ENCODE measurements at regions not wholly inside any gene's neighbourhood (a gene's known extent, or its start where the extent isn't known, plus 50 kb on each side); places are given as distances from the start of the nearest gene placed in this dataset.

DNA sequence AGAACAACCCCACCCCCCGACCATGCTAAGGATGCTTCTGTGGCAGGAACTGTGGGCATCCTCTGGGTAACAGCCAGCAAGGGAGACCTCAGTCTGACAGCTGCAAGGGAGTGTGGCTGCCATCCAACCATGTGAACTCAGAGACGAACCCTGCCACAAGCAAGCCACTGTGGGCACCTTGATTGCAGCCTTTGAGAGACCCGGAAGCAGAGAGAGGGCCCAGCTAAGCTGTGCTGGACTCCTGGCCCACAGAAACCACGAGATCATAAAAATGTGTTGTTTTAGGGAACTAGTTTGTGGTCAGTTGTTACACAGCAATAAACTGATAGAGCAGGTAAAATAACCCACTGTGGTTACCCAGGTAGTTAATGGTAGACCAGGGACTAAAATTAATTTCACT is 414.6 kb downstream of the CDH26 start:
- Histone ChIP-seq H3K23ac (ENCODE audit: low read depth, low read length) (no peak overlapping the region), H3K9me3 (ENCODE audit: control insufficient read depth, insufficient read depth, low read length) (no peaks in the 10 kb centered on the region; the same call in 1 of the 2 replicates), H3K4me1 (ENCODE audit: control insufficient read depth, insufficient read depth, low read length) (no peaks in the 10 kb centered on the region), H2BK120ac (ENCODE audit: low read depth, low read length) (no peak overlapping the region), H4K91ac (ENCODE audit: insufficient read depth, low read depth, low read length) (no peak overlapping the region), H3K4ac (ENCODE audit: low read depth, low read length) (no peak overlapping the region), H3K27ac (ENCODE audit: insufficient read depth, low read length) (no peak overlapping the region), H3K36me3 (ENCODE audit: control insufficient read depth, insufficient read depth, low read length) (no peaks in the 10 kb centered on the region), H3K4me2 (ENCODE audit: low read depth, low read length) (no peak overlapping the region), H3K27me3 (ENCODE audit: control insufficient read depth, insufficient read depth, low read length) (no peaks in the 10 kb centered on the region), H4K20me1 (ENCODE audit: insufficient read depth, low read length) (no peaks in the 10 kb centered on the region), H4K5ac (ENCODE audit: low read depth, low read length) (no peak overlapping the region), H2AK5ac (ENCODE audit: low read depth, low read length) (no peak overlapping the region), H2BK15ac (ENCODE audit: low read depth, low read length) (no peak overlapping the region), H3K9me1 (ENCODE audit: insufficient read depth, low read length) (no peaks in the 10 kb centered on the region), H3K4me3 (ENCODE audit: insufficient read depth, low read depth, low read length) (no peak overlapping the region), H2AFZ (replicated peaks; ENCODE audit: low read length, poor library complexity) (no peak overlapping the region), H2BK20ac (ENCODE audit: low read depth, low read length) (no peak overlapping the region), H3K56ac (ENCODE audit: extremely low read depth, insufficient read depth, low read length) (no peak overlapping the region), H3K79me1 (ENCODE audit: low read depth in 1 of 2, low read length in 2 of 2) (no peaks in the 10 kb centered on the region), H3K14ac (replicated peaks; ENCODE audit: low read depth, low read length) (no peak overlapping the region), H2AK9ac (replicated peaks; ENCODE audit: low read depth, low read length, poor library complexity) (no peak overlapping the region), H3K18ac (ENCODE audit: low read depth, low read length) (no peak overlapping the region), H2BK5ac (ENCODE audit: low read depth, low read length, poor library complexity, severe bottlenecking) (no peak overlapping the region), H4K8ac (ENCODE audit: low read depth in 2 of 2, low read length in 2 of 2) (no peak overlapping the region), H3K9ac (ENCODE audit: low read depth, low read length) (no peak overlapping the region)
- no peak for TF ChIP-seq BHLHE40 (IDR thresholded peaks at IDR 0.05; ENCODE audit: low read depth, low read length)
- TF ChIP-seq RFX5 (IDR thresholded peaks at IDR 0.05; ENCODE audit: low read depth, low read length) = no peak
- TF ChIP-seq RAD21 (IDR thresholded peaks at IDR 0.05; ENCODE audit: low read length) = no peak
- no peak for TF ChIP-seq MAZ (IDR thresholded peaks at IDR 0.05; ENCODE audit: borderline replicate concordance, low read depth, low read length)
- no peak for DNase-seq
- 20% methylated on average over 1 of the region's 4 CpGs; no CpG with 5 or more reads in 1 of the 2 experiments for WGBS, 2 experiments (ENCODE audit: extremely low coverage in 2 of 2, insufficient read length in 1 of 2)
- intact Hi-C loops (cut with micrococcal nuclease) = no loop called here
- no TSS peak for BruUV-seq (replicated peaks)
- dilution Hi-C loops (cut with HindIII; ENCODE audit: low sequenced_read_pairs, unreplicated experiment) = no loop called here
- CTCF ChIA-PET = no interaction called here
- ATAC-seq (ENCODE audit: low read depth) = no peak
- POLR2A ChIA-PET (ENCODE audit: unreplicated experiment) = no interaction called here
- in situ Hi-C loops (cut with MboI; ENCODE audit: low sequenced_read_pairs) = no loop called here
